PC-9 (cell line): ENCODE measurements at regions not wholly inside any gene's neighbourhood (a gene's known extent, or its start where the extent isn't known, plus 50 kb on each side); places are given as distances from the start of the nearest gene placed in this dataset.

Source experiments
- CTCF ChIP-seq: fragments of 200-600 bp; sonication (generic); conservative IDR thresholded peaks from 2 replicates; pipeline ENCODE4 v1.6.1; 2017; ENCODE audit warnings: mixed run types, antibody characterized with exemption, mild to moderate bottlenecking, moderate library complexity
- EZH2 ChIP-seq: fragments of 200-600 bp; sonication (generic); IDR thresholded peaks from 2 replicates; pipeline ENCODE4 v1.8.0; 2017; ENCODE audit warnings: antibody characterized with exemption, low read depth

- TF ChIP-seq CTCF = no peak
- no peak for TF ChIP-seq EZH2
These were observed 342.3 kb downstream of the PLK2 start for GRCh38 chr5:58117542-58117941.
